NT2/D1 (cell line): ENCODE measurements at regions not wholly inside any gene's neighbourhood (a gene's known extent, or its start where the extent isn't known, plus 50 kb on each side); places are given as distances from the start of the nearest gene placed in this dataset.

Experiments used
- YY1 ChIP-seq: IDR thresholded peaks from 2 replicates; pipeline ENCODE4 v1.6.1; 2011; ENCODE audit not compliant: insufficient read length, insufficient read depth
- ZNF274 ChIP-seq: IDR thresholded peaks from 2 replicates; pipeline ENCODE4 v1.6.1; 2011; ENCODE audit warnings: mild to moderate bottlenecking, low read depth, low read length

DNA sequence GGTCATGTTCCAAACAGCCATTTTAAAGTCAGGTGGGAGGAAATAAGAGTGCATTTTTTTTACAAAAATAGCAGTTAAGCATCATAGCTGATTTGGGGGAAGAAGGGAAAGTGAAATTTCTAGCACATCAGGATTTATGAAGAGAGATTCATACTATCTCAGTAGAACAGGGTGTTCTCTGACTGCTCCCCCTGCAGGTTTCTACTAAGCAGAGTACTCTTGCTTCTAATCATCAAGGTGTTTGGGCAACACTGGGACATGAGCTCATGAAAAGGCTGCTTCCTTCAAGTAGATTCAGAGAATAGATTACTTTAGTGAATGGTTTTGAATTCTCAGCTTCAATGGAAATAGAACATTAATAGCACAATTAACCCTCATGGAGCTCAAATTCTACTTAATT, 591.4 kb upstream of the PCDH10 start:
- TF ChIP-seq YY1 (no peak), ZNF274 (no peak)
